Spleen (tissue), 11 donors: ENCODE measurements at regions not wholly inside any gene's neighbourhood (a gene's known extent, or its start where the extent isn't known, plus 50 kb on each side); places are given as distances from the start of the nearest gene placed in this dataset.

ENCODE experiments used
- DNase-seq: peaks from one replicate; pipeline ENCODE4 v3.0.0-alpha.2; 2020
- H3K27ac ChIP-seq, 8 donors: fragments of 200-600 bp; sonication (generic) in 7 of 8; 1 replicate in 4 of 8; 2 replicates in 4 of 8; pipeline versions ENCODE4 v1.5.0 to v1.8.0; 2016 to 2021; ENCODE audit warnings: inconsistent platforms in 4 of 8, mild to moderate bottlenecking in 4 of 8, moderate library complexity in 1 of 8
- H3K27me3 ChIP-seq, 7 donors: fragments of 200-600 bp; sonication (generic) in 6 of 7; replicated peaks in 1 of 7; 1 replicate in 4 of 7; 2 replicates in 3 of 7; pipeline versions ENCODE4 v1.5.0 to v1.8.0; 2016 to 2021; ENCODE audit warnings: inconsistent platforms in 3 of 7, mild to moderate bottlenecking in 1 of 7
- H3K36me3 ChIP-seq, 6 donors: fragments of 200-600 bp; sonication (generic) in 5 of 6; 1 replicate in 4 of 6; 2 replicates in 2 of 6; pipeline versions ENCODE4 v1.5.0 to v1.8.0; 2016 to 2021; ENCODE audit warnings: inconsistent platforms in 2 of 6
- H3K4me1 ChIP-seq, 6 donors: fragments of 200-600 bp; sonication (generic) in 5 of 6; 1 replicate in 3 of 6; 2 replicates in 3 of 6; pipeline versions ENCODE4 v1.5.0 to v1.8.0; 2016 to 2021; ENCODE audit warnings: inconsistent platforms in 3 of 6
- H3K4me3 ChIP-seq, 8 donors: fragments of 200-600 bp; sonication (generic) in 7 of 8; 1 replicate in 4 of 8; 2 replicates in 4 of 8; pipeline versions ENCODE4 v1.5.0 to v1.8.0; 2016 to 2021; ENCODE audit warnings: inconsistent platforms in 4 of 8, mild to moderate bottlenecking in 4 of 8, moderate library complexity in 2 of 8
- H3K9me3 ChIP-seq, 8 donors: fragments of 200-600 bp; sonication (generic) in 7 of 8; 1 replicate in 4 of 8; 2 replicates in 4 of 8; pipeline versions ENCODE4 v1.5.0 to v1.8.0; 2016 to 2021; ENCODE audit warnings: inconsistent platforms in 4 of 8
- POLR2A ChIP-seq, 3 donors: fragments of 450-650 bp; IDR thresholded peaks; one replicate each; pipeline ENCODE4 v1.5.1; 2017; ENCODE audit warnings: antibody characterized with exemption in 3 of 3, mild to moderate bottlenecking in 1 of 3
- POLR2AphosphoS5 ChIP-seq, 3 donors: sonication (generic); formaldehyde crosslinking; IDR thresholded peaks; one replicate each; pipeline ENCODE4 v1.5.1; 2017; ENCODE audit warnings: antibody characterized with exemption in 3 of 3
- WGBS, 5 donors: extraction: QIAGEN DNeasy Blood & Tissue Kit in 3 of 5; methylation state at CpG; one replicate each; pipeline versions ENCODE4 v1.1.5 to v1.1.7; 2013 to 2018; 5-methylcytosine and 5-hydroxymethylcytosine counted together
- intact Hi-C: fragments of 100-400 bp; cut with DNase I; formaldehyde crosslinking; loops from one replicate; pipeline ENCODE4 v1.15.0; 2023; ENCODE audit warnings: low total_unique reads
- TF ChIP-seq, protein P1 (sequence below), 11 experiments: fragments of 200-600 bp in 7 of 11; fragments of 450-650 bp in 4 of 11; sonication (generic) in 4 of 11; IDR thresholded peaks in 8 of 11; conservative IDR thresholded peaks in 3 of 11; 1 replicate in 7 of 11; 2 replicates in 4 of 11; pipeline versions ENCODE4 v1.4.0 to v1.8.0; 2016 to 2021; ENCODE audit warnings: antibody characterized with exemption in 11 of 11, inconsistent platforms in 4 of 11, mild to moderate bottlenecking in 1 of 11
- donor health status: healthy with polysubstance abuse.
- donor health status: DM: no; HTN: no; CAD: no; lungs with moderate emphysema.
- donor health status: DM: no; HTN: no; CAD: no.
- donor health status: Bipolar disorder and iron deficiency.
- donor health status: healthy.
- donor health status: DM: no; HTN: no; CAD: no.
- donor health status: DM: yes; HTN: yes; CAD: no.

DNA sequence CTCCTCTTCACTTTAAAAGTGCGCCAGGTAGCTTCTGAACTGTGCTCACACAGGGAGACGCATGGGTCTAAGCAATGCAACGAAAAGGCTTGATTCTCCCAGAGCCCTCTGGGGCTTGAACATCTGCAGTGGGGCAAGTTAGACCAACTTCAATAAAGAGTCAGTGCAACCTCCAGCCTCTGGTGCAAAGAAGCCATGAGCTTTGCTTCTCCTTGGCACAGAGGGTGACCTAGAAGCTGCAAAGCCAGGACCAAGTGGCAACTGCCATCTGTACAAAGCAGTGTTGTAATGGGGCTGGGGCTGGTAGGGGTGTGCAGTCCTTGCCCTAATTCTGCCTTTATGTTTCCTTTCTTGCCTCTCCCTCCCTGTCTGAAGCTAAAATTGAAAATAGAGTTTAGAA lies 219.0 kb upstream of the CD96 start:
- 79 to 98% (median 85%) methylated on average over 3 of the region's 3 CpGs for WGBS, 5 donors
- intact Hi-C loops: no loop called here
- DNase-seq: no peak

DNA sequence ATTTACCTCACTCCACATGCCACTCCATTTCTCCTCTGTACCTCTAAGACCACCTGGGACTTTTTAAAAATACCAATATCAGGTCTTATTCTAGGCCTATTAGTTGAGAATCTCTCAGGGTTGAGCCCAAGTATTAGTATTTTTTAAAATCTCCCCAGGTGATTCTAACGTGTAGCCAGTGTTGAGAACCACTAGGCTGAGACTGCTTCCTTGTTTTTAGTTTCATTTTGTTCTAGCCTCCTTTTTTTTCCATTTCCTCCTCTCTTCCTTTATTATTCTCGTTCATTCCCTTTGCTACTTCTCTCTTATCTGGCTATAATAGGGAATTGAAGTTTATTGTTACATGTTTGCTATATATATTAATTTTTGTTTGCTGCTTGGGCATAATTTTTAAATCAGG lies 217.8 kb upstream of the CD96 start:
- peak overlapping the region in 3 of 8 donors; percentile 17 to 25 (median 19) for H3K27ac ChIP-seq
- DNase-seq: no peak
- H3K4me3 ChIP-seq: peak overlapping the region in 1 of 8 donors; percentile 5
- TF ChIP-seq, protein P1, sequence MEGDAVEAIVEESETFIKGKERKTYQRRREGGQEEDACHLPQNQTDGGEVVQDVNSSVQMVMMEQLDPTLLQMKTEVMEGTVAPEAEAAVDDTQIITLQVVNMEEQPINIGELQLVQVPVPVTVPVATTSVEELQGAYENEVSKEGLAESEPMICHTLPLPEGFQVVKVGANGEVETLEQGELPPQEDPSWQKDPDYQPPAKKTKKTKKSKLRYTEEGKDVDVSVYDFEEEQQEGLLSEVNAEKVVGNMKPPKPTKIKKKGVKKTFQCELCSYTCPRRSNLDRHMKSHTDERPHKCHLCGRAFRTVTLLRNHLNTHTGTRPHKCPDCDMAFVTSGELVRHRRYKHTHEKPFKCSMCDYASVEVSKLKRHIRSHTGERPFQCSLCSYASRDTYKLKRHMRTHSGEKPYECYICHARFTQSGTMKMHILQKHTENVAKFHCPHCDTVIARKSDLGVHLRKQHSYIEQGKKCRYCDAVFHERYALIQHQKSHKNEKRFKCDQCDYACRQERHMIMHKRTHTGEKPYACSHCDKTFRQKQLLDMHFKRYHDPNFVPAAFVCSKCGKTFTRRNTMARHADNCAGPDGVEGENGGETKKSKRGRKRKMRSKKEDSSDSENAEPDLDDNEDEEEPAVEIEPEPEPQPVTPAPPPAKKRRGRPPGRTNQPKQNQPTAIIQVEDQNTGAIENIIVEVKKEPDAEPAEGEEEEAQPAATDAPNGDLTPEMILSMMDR (IDR thresholded peaks at IDR 0.05 in 8 of 11, conservative IDR thresholded peaks at IDR 0.05 in 3 of 11): no peak
- TF ChIP-seq POLR2A (IDR thresholded peaks at IDR 0.05) (no peak), POLR2AphosphoS5 (IDR thresholded peaks at IDR 0.05) (no peak)
- peaks cover 0 to 22% (median 12%) of the 10 kb centered on the region in 6 donors for H3K4me1 ChIP-seq
- H3K27me3 ChIP-seq: no peaks in the 10 kb centered on the region
- no peaks in the 10 kb centered on the region for H3K9me3 ChIP-seq
- intact Hi-C loops: no loop called here
- H3K36me3 ChIP-seq: no peaks in the 10 kb centered on the region
- WGBS, 5 donors: 3 to 15% (median 6%) methylated on average over 2 of the region's 2 CpGs

More for the DNA sequence above, 219.0 kb upstream of the CD96 start:
- H3K27ac ChIP-seq: no peak overlapping the region
- TF ChIP-seq POLR2A (IDR thresholded peaks at IDR 0.05) (no peak), POLR2AphosphoS5 (IDR thresholded peaks at IDR 0.05) (no peak)
- TF ChIP-seq, protein P1 (IDR thresholded peaks at IDR 0.05 in 8 of 11, conservative IDR thresholded peaks at IDR 0.05 in 3 of 11): no peak
- H3K9me3 ChIP-seq: no peaks in the 10 kb centered on the region
- H3K4me1 ChIP-seq: peaks cover 0 to 22% (median 12%) of the 10 kb centered on the region in 6 donors
- H3K4me3 ChIP-seq: no peak overlapping the region
- H3K36me3 ChIP-seq: no peaks in the 10 kb centered on the region
- no peaks in the 10 kb centered on the region for H3K27me3 ChIP-seq

DNA sequence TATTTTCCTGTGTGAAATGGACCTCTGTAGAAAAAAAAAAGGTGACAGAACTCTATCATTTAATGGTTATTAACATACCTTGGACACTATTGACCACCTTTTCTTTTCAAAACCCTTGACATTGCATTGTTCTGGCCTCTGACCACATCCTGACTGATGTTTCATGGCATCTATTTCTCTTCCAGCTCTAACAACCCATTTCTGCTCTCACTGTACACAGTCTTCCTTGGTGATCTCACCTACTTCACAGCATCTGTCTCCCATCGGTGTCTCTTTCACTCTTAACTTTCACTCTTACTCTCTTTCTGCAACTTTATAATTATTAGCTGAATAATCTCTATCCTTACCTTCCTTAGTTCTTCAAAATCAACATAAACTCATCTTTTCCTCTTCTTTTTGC lies 217.4 kb upstream of the CD96 start:
- Histone ChIP-seq H3K27me3 (no peaks in the 10 kb centered on the region), H3K27ac (no peak overlapping the region), H3K4me1 (peaks cover 0 to 22% (median 12%) of the 10 kb centered on the region in 6 donors), H3K9me3 (no peaks in the 10 kb centered on the region), H3K36me3 (no peaks in the 10 kb centered on the region), H3K4me3 (no peak overlapping the region)
- intact Hi-C loops: no loop called here
- WGBS, 5 donors: 59 to 70% (median 64%) methylated on average over 1 of the region's 1 CpG
- DNase-seq: no peak
- TF ChIP-seq POLR2A (IDR thresholded peaks at IDR 0.05): no peak
- TF ChIP-seq POLR2AphosphoS5 (IDR thresholded peaks at IDR 0.05): no peak
- TF ChIP-seq, protein P1 (IDR thresholded peaks at IDR 0.05 in 8 of 11, conservative IDR thresholded peaks at IDR 0.05 in 3 of 11): no peak

DNA sequence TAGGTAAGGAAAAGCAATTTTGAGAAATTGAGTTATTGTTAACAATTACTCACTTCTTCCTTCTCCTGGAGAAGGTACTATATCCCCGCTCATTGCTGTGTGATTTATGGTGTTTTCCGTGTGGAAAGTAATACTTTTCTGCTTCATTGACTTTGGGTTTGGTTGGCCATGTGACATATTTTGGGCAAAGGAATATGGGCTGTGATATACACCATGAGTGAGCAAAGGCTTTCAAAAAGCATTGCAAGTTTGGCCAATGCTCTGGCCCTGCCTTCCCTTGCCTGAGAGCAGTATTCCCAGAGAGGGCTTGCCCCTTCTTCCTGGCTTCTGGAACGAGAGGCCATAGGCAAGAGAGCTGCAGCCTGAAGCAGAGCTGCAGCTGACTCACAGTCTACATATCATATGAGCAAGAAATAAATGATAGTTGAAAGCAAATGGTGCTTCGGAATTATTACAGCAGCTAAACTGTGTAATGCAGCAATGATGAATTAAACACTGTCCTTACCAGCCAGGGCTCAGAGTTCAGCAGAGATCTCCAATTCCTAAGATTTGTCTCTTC lies 216.8 kb upstream of the CD96 start:
- Histone ChIP-seq H3K36me3 (no peaks in the 10 kb centered on the region), H3K27ac (no peak overlapping the region), H3K27me3 (no peaks in the 10 kb centered on the region), H3K9me3 (no peaks in the 10 kb centered on the region), H3K4me3 (no peak overlapping the region), H3K4me1 (peaks cover 0 to 22% (median 12%) of the 10 kb centered on the region in 6 donors)
- intact Hi-C loops: no loop called here
- TF ChIP-seq POLR2AphosphoS5 (IDR thresholded peaks at IDR 0.05): no peak
- TF ChIP-seq, protein P1 (IDR thresholded peaks at IDR 0.05 in 8 of 11, conservative IDR thresholded peaks at IDR 0.05 in 3 of 11): no peak
- TF ChIP-seq POLR2A (IDR thresholded peaks at IDR 0.05): no peak
- DNase-seq: no peak
- WGBS, 5 donors: 87 to 93% (median 90%) methylated on average over 4 of the region's 4 CpGs
